Nephron (organoid): ENCODE measurements at regions not wholly inside any gene's neighbourhood (a gene's known extent, or its start where the extent isn't known, plus 50 kb on each side); places are given as distances from the start of the nearest gene placed in this dataset.

Experiments
- H3K27ac Mint-ChIP-seq, 3 experiments: 2 replicates each; pipeline ENCODE4 v1.8.0; 2020; ENCODE audit warnings: mixed read lengths in 3 of 3, mild to moderate bottlenecking in 2 of 3, moderate library complexity in 1 of 3
- H3K27me3 Mint-ChIP-seq: 2 replicates; pipeline ENCODE4 v1.8.0; 2021; ENCODE audit warnings: low read depth, mild to moderate bottlenecking, moderate library complexity, mixed read lengths
- H3K36me3 Mint-ChIP-seq: 2 replicates; pipeline ENCODE4 v1.8.0; 2020; ENCODE audit warnings: low read depth, mixed read lengths
- H3K4me1 Mint-ChIP-seq: 2 replicates; pipeline ENCODE4 v1.8.0; 2020; ENCODE audit warnings: mixed read lengths
- H3K4me3 Mint-ChIP-seq, 3 experiments: 2 replicates each; pipeline ENCODE4 v1.8.0; 2020; ENCODE audit warnings: mild to moderate bottlenecking in 3 of 3, mixed read lengths in 3 of 3, moderate library complexity in 2 of 3
- H3K9me3 Mint-ChIP-seq: 2 replicates; pipeline ENCODE4 v1.8.0; 2020; ENCODE audit warnings: mixed read lengths
- TF ChIP-seq, protein P1 (sequence below), 3 experiments: fragments of 200-600 bp; sonication (generic); IDR thresholded peaks; one replicate each; pipeline ENCODE4 v1.5.0; 2021; ENCODE audit warnings: antibody characterized with exemption in 3 of 3; ENCODE audit not compliant: unreplicated experiment in 3 of 3

DNA sequence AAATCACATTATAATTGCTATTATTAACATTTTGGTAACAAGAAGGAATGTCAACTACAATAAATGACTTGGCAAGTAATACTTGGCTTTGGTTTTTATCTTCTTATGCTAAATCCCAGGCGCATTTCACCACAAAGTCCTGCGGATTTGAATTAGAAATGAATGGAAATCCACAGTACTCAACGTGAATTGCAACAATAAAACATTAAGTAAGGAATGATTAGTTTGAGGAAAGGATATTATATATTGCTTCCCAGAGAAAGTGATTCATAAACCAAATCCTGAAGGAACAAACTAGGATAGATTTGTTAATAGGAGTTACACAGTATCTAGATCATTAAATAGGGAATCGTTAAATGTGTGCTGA is 1089.7 kb downstream of the TRHDE start:
- H3K4me3 Mint-ChIP-seq = no peak overlapping the region
- H3K27me3 Mint-ChIP-seq = no peaks in the 10 kb centered on the region
- peaks cover 32% of the 10 kb centered on the region for H3K4me1 Mint-ChIP-seq
- peaks cover 2% of the 10 kb centered on the region for H3K9me3 Mint-ChIP-seq
- H3K27ac Mint-ChIP-seq = peak overlapping the region; percentile 55 to 69 (median 65)
- no peaks in the 10 kb centered on the region for H3K36me3 Mint-ChIP-seq
- TF ChIP-seq, protein P1, sequence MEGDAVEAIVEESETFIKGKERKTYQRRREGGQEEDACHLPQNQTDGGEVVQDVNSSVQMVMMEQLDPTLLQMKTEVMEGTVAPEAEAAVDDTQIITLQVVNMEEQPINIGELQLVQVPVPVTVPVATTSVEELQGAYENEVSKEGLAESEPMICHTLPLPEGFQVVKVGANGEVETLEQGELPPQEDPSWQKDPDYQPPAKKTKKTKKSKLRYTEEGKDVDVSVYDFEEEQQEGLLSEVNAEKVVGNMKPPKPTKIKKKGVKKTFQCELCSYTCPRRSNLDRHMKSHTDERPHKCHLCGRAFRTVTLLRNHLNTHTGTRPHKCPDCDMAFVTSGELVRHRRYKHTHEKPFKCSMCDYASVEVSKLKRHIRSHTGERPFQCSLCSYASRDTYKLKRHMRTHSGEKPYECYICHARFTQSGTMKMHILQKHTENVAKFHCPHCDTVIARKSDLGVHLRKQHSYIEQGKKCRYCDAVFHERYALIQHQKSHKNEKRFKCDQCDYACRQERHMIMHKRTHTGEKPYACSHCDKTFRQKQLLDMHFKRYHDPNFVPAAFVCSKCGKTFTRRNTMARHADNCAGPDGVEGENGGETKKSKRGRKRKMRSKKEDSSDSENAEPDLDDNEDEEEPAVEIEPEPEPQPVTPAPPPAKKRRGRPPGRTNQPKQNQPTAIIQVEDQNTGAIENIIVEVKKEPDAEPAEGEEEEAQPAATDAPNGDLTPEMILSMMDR (IDR thresholded peaks at IDR 0.05; ENCODE audit: unreplicated experiment in 3 of 3) = no peak

DNA sequence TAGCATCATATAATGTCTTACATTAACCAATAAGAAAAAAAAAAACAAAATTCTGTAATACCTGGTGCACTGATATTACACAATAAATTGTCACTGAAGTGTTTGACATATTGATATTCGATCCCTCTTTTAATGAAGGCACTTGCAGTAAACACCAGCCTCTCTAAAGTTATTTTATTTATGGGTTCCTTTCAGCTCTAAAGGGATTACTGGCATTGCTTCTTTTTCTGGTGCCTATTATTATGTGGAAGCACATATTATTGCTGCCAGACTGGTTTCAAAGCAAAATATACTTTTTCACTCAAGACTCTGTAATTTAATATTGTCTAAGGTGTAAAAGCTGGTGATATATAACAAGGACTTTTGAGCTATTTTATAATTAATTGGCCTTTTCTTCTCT is 1090.5 kb downstream of the TRHDE start:
- Mint-ChIP-seq H3K4me3 (no peak overlapping the region), H3K4me1 (peaks cover 32% of the 10 kb centered on the region), H3K27ac (peak overlapping the region; percentile 72 to 75 (median 72)), H3K27me3 (no peaks in the 10 kb centered on the region), H3K36me3 (no peaks in the 10 kb centered on the region), H3K9me3 (no peaks in the 10 kb centered on the region)
- TF ChIP-seq, protein P1 (IDR thresholded peaks at IDR 0.05; ENCODE audit: unreplicated experiment in 3 of 3) = no peak

DNA sequence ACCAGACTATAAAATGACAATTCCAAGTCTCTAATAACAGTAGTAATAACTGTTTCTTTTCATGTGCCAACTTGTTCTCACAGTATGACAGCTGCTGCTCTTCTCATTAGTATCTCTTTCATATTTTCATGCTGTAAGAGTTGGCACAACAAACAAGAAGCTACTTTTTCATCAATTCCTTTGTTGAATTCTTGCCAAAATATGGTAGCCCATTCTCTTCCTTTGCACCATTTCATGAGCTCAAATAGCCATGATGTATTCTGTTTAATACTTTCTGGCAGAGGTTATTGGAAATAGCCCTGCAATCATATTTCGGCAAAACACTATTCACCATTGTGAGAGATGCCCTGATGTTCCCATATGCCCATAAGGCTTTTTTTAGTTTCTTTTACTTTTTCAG is 1100.7 kb downstream of the TRHDE start:
- no peaks in the 10 kb centered on the region for H3K4me1 Mint-ChIP-seq
- no peaks in the 10 kb centered on the region for H3K36me3 Mint-ChIP-seq

DNA sequence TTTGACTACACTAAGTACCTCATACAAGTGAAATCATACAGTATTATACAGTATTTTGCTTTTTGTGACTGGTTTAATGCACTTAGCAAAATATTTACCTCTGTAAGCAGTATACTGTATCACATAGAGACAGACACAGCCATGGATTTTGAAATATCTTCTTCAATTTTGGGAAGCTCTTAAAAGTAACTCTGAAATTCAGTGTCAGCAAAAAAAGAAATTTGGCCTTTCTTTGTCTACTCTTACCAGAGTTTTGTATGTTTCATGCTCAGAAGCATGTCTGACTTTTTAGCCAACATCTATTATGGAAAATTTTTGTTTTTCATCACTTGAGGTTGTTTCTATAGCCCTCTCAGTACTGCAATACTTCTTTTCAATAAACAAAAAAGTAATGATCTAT is 1102.2 kb downstream of the TRHDE start:
- H3K27me3 Mint-ChIP-seq = no peaks in the 10 kb centered on the region
- no peaks in the 10 kb centered on the region for H3K36me3 Mint-ChIP-seq
- TF ChIP-seq, protein P1 (IDR thresholded peaks at IDR 0.05; ENCODE audit: unreplicated experiment in 3 of 3) = no peak
- peaks cover 8% of the 10 kb centered on the region for H3K9me3 Mint-ChIP-seq
- no peaks in the 10 kb centered on the region for H3K4me1 Mint-ChIP-seq
- H3K27ac Mint-ChIP-seq = no peak overlapping the region
- no peak overlapping the region for H3K4me3 Mint-ChIP-seq

More for the DNA sequence above, 1100.7 kb downstream of the TRHDE start:
- no peaks in the 10 kb centered on the region for H3K27me3 Mint-ChIP-seq
- TF ChIP-seq, protein P1 (IDR thresholded peaks at IDR 0.05; ENCODE audit: unreplicated experiment in 3 of 3) = no peak
- no peak overlapping the region for H3K27ac Mint-ChIP-seq
- peaks cover 8% of the 10 kb centered on the region for H3K9me3 Mint-ChIP-seq
- H3K4me3 Mint-ChIP-seq = no peak overlapping the region

GRCh38 chr12:73383584-73384222 is 1111.5 kb downstream of the TRHDE start:
- TF ChIP-seq, protein P1 (IDR thresholded peaks at IDR 0.05; ENCODE audit: unreplicated experiment in 3 of 3) = no peak

DNA sequence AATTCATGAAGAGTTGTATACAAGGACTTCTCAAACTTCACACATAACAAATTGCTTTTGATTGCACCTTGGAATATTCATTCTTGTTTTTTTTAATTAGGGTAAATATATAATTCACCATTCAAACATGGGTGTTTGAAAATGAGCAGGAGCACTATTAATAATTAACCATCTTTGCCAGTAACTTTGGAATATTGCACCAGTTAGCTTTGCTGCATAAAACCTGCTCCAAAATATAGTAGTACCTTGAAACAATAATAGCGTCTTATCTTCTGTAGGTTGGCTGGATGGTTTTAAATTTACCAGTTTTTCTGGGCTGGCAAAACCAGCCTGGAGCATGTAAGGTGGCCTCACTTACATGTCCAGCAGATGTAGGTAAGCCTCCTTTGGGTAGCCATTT is 1112.4 kb downstream of the TRHDE start:
- peaks cover 30% of the 10 kb centered on the region for H3K4me1 Mint-ChIP-seq
- TF ChIP-seq, protein P1 (IDR thresholded peaks at IDR 0.05; ENCODE audit: unreplicated experiment in 3 of 3) = no peak
- peak overlapping the region; percentile 64 to 89 (median 79) for H3K27ac Mint-ChIP-seq
- H3K9me3 Mint-ChIP-seq = no peaks in the 10 kb centered on the region
- H3K27me3 Mint-ChIP-seq = no peaks in the 10 kb centered on the region
- H3K36me3 Mint-ChIP-seq = no peaks in the 10 kb centered on the region
- H3K4me3 Mint-ChIP-seq = no peak overlapping the region

More at GRCh38 chr12:73383584-73384222, 1111.5 kb downstream of the TRHDE start:
- Mint-ChIP-seq H3K4me1 (peaks cover 30% of the 10 kb centered on the region), H3K27ac (peak overlapping the region; percentile 88 to 97 (median 88)), H3K27me3 (no peaks in the 10 kb centered on the region), H3K4me3 (no peak overlapping the region), H3K9me3 (no peaks in the 10 kb centered on the region), H3K36me3 (no peaks in the 10 kb centered on the region)
